ENCODE measurements at regions not wholly inside any gene's neighbourhood (a gene's known extent, or its start where the extent isn't known, plus 50 kb on each side); places are given as distances from the start of the nearest gene placed in this dataset.

GRCh38 chr1:221303623-221304022 lies 424.4 kb downstream of the HLX start:
- Histone ChIP-seq H3K27ac (ENCODE audit: low read depth in 2 of 2, low read length in 2 of 2) (no peak overlapping the region), H3K4me3 (ENCODE audit: low read length in 3 of 3) (no peak overlapping the region), H3K9me3 (ENCODE audit: control insufficient read depth in 2 of 3, insufficient read depth in 1 of 3, low read length in 3 of 3) (no peaks in the 10 kb centered on the region), H3K4me1 (ENCODE audit: control insufficient read depth in 2 of 3, insufficient read depth in 2 of 3, low read depth in 1 of 3, low read length in 3 of 3) (no peaks in the 10 kb centered on the region), H3K36me3 (ENCODE audit: control insufficient read depth in 2 of 3, insufficient read depth in 3 of 3, low read length in 3 of 3) (no peaks in the 10 kb centered on the region), H3K27me3 (ENCODE audit: control insufficient read depth, insufficient read depth, low read length) (no peaks in the 10 kb centered on the region), H3K9ac (ENCODE audit: low read length in 3 of 3) (no peak overlapping the region)
- TF ChIP-seq CTCF (IDR thresholded peaks at IDR 0.05; ENCODE audit: borderline replicate concordance, extremely low read depth, insufficient read depth) = no peak
- no peak for FAIRE-seq
- DNase-seq = no peak
- intact Hi-C loops (cut with DNase I) = no loop called here

- FAIRE-seq = no peak
Measured at GRCh38 chr1:221306239-221306638, 427.0 kb downstream of the HLX start.

GRCh38 chr1:221308534-221309511 lies 429.6 kb downstream of the HLX start:
- intact Hi-C loops (cut with DNase I) = no loop called here
- H3K36me3 ChIP-seq (ENCODE audit: control insufficient read depth in 2 of 3, insufficient read depth in 3 of 3, low read length in 3 of 3) = no peaks in the 10 kb centered on the region

More at GRCh38 chr1:221306239-221306638, 427.0 kb downstream of the HLX start:
- Histone ChIP-seq H3K9me3 (ENCODE audit: control insufficient read depth in 2 of 3, insufficient read depth in 1 of 3, low read length in 3 of 3) (no peaks in the 10 kb centered on the region), H3K27ac (ENCODE audit: low read depth in 2 of 2, low read length in 2 of 2) (no peak overlapping the region), H3K4me3 (ENCODE audit: low read length in 3 of 3) (no peak overlapping the region), H3K9ac (ENCODE audit: low read length in 3 of 3) (no peak overlapping the region), H3K36me3 (ENCODE audit: control insufficient read depth in 2 of 3, insufficient read depth in 3 of 3, low read length in 3 of 3) (no peaks in the 10 kb centered on the region), H3K4me1 (ENCODE audit: control insufficient read depth in 2 of 3, insufficient read depth in 2 of 3, low read depth in 1 of 3, low read length in 3 of 3) (no peaks in the 10 kb centered on the region), H3K27me3 (ENCODE audit: control insufficient read depth, insufficient read depth, low read length) (no peaks in the 10 kb centered on the region)
- intact Hi-C loops (cut with DNase I) = no loop called here
- no peak for TF ChIP-seq CTCF (IDR thresholded peaks at IDR 0.05; ENCODE audit: borderline replicate concordance, extremely low read depth, insufficient read depth)
- DNase-seq = no peak

More at GRCh38 chr1:221308534-221309511, 429.6 kb downstream of the HLX start:
- Histone ChIP-seq H3K4me1 (ENCODE audit: control insufficient read depth in 2 of 3, insufficient read depth in 2 of 3, low read depth in 1 of 3, low read length in 3 of 3) (no peaks in the 10 kb centered on the region), H3K27me3 (ENCODE audit: control insufficient read depth, insufficient read depth, low read length) (no peaks in the 10 kb centered on the region), H3K4me3 (ENCODE audit: low read length in 3 of 3) (no peak overlapping the region), H3K9me3 (ENCODE audit: control insufficient read depth in 2 of 3, insufficient read depth in 1 of 3, low read length in 3 of 3) (no peaks in the 10 kb centered on the region), H3K9ac (ENCODE audit: low read length in 3 of 3) (no peak overlapping the region), H3K27ac (ENCODE audit: low read depth in 2 of 2, low read length in 2 of 2) (no peak overlapping the region)
- DNase-seq = no peak
- no peak for FAIRE-seq
- no peak for TF ChIP-seq CTCF (IDR thresholded peaks at IDR 0.05; ENCODE audit: borderline replicate concordance, extremely low read depth, insufficient read depth)
